GM21528 (cell line): ENCODE measurements at regions not wholly inside any gene's neighbourhood (a gene's known extent, or its start where the extent isn't known, plus 50 kb on each side); places are given as distances from the start of the nearest gene placed in this dataset.
"Not testable (repeated sequence)": the region's sequence is repeated elsewhere in the genome, so short reads cannot be mapped to it uniquely, and the experiment has no call there.

Experiments used
- ATAC-seq: cut with Tn5 transposase; IDR thresholded peaks from one replicate; pipeline ENCODE4 v1.9.1; 2021; ENCODE audit warnings: mild to moderate bottlenecking, moderate library complexity; ENCODE audit not compliant: unreplicated experiment, low FRiP score

GRCh38 chr18:993560-993959 lies 88.9 kb downstream of the ADCYAP1 start:
- ATAC-seq: no peak

- ATAC-seq: no peak
Measured at GRCh38 chr18:995629-996028, 91.0 kb downstream of the ADCYAP1 start.

GRCh38 chr18:997499-997898 lies 92.8 kb downstream of the ADCYAP1 start:
- no peak for ATAC-seq

- no peak for ATAC-seq
Measured at GRCh38 chr18:998936-999335, 94.3 kb downstream of the ADCYAP1 start.

GRCh38 chr18:1002653-1003178 lies 98.0 kb downstream of the ADCYAP1 start:
- ATAC-seq: no peak

GRCh38 chr18:1003499-1003898 lies 98.8 kb downstream of the ADCYAP1 start:
- ATAC-seq: no peak

- no peak for ATAC-seq
Measured at GRCh38 chr18:1006304-1006703, 101.6 kb downstream of the ADCYAP1 start.

- ATAC-seq: no peak
Measured at GRCh38 chr18:1006965-1007364, 102.3 kb downstream of the ADCYAP1 start.

- ATAC-seq: no peak
Measured at GRCh38 chr18:1011349-1011748, 106.7 kb downstream of the ADCYAP1 start.

- no peak for ATAC-seq
Measured at GRCh38 chr18:1012775-1013174, 108.1 kb downstream of the ADCYAP1 start.

- ATAC-seq: no peak
Measured at GRCh38 chr18:1013951-1014350, 109.3 kb downstream of the ADCYAP1 start.

- no peak for ATAC-seq
Measured at GRCh38 chr18:1014509-1014908, 109.8 kb downstream of the ADCYAP1 start.

- no peak for ATAC-seq
Measured at GRCh38 chr18:1014951-1015624, 110.4 kb downstream of the ADCYAP1 start.

GRCh38 chr18:1015777-1016176 lies 111.1 kb downstream of the ADCYAP1 start:
- no peak for ATAC-seq

- ATAC-seq: no peak
Measured at GRCh38 chr18:1017227-1018058, 112.8 kb downstream of the ADCYAP1 start.

- no peak for ATAC-seq
Measured at GRCh38 chr18:1018181-1018681, 113.6 kb downstream of the ADCYAP1 start.

GRCh38 chr18:1019191-1019590 lies 114.5 kb downstream of the ADCYAP1 start:
- no peak for ATAC-seq

GRCh38 chr18:1020731-1021344 lies 116.2 kb downstream of the ADCYAP1 start:
- no peak for ATAC-seq

- ATAC-seq: no peak
Measured at GRCh38 chr18:1026930-1027329, 122.3 kb downstream of the ADCYAP1 start.

GRCh38 chr18:1033092-1033491 lies 128.4 kb downstream of the ADCYAP1 start:
- ATAC-seq: not testable (repeated sequence)

- ATAC-seq: no peak
Measured at GRCh38 chr18:1034971-1035370, 130.3 kb downstream of the ADCYAP1 start.
